NCI-H2029 treated with DMSO at 0.1 percent for 48 hours (cell line): ENCODE measurements at regions not wholly inside any gene's neighbourhood (a gene's known extent, or its start where the extent isn't known, plus 50 kb on each side); places are given as distances from the start of the nearest gene placed in this dataset.
"Not testable (repeated sequence)": the region's sequence is repeated elsewhere in the genome, so short reads cannot be mapped to it uniquely, and the experiment has no call there.

Experiments used
- DNase-seq: peaks from one replicate; lab custom pipeline; 2025; lab: John Stamatoyannopoulos, UW

GRCh38 chr13:48844676-48845075 lies 131.0 kb upstream of the FNDC3A start:
- DNase-seq, result no peak

DNA sequence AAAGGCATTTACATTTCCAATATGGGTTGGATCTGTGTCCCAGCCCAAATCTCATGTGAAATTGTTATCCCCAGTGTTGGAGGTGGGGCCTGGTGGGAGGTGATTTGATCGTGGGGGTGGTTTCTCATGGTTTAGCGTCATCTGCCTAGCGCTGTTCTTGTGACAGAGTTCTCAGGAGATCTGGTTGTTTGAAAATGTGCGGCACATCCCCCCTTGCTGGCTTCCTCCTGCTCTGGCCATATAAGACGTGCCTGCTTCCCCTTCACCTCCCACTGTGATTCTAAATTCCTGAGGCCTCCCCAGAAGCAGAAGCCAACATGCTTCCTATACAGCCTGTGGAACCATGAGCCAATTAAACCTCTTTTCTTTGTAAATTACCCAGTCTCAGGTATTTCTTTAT lies 126.2 kb upstream of the FNDC3A start:
- no peak for DNase-seq

DNA sequence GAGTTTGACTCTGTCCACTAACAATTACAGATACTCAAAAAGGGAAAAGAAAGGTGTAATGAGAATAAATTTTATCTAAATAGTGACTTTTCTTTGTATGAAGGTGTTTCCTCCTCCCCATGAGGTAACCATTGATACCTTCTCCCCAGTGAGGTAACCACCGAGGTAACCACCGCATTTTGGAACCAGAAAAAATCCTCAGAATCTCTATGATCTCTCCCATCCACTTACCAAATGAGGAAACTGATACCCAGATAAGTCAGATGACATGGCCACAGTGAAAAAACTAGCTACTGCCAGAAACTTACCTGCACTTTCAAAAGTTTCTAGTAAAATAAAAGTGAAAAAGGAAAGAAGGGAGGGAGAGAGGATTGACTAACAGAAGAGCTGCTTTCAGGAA lies 124.0 kb upstream of the FNDC3A start:
- no peak for DNase-seq

DNA sequence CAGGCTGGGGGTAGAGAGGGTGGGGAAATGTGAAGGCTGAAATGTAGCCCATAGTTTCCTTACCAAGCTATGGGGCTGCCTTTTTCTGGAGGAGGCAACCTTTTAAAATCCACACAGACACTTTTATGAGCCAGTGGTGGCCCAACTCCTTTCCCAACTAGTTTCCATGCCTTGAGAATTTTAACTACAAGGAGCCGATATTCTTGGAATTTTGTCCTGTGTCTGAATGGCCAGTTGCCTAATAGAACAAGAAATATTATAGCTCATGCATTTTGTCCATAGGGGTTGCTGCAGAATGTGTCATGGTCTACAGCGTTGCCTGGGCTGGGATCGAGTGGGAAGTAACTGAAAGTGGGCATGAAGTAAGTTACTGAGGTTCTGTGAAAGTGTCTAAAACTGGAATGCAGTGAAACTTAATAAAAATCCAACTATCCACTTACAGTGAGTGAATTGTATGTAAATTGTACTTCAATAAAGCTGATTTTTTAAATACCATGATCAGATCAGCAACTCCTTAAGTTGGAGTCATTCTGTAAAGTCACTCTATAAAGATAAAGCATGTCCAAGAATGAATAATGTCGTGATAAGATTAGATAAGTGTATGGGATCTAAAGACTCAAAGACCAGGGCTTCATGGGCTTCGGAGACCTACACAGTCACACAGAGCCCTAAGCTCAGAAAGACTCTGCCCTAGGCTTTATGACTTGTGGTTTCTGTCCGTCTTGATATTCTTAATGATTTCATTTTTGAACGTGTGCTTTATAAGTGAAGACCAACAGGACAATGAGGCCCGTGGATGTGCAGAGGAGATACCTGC lies 122.6 kb upstream of the FNDC3A start:
- DNase-seq, result no peak

GRCh38 chr13:48853728-48854102 lies 122.0 kb upstream of the FNDC3A start:
- no peak for DNase-seq

DNA sequence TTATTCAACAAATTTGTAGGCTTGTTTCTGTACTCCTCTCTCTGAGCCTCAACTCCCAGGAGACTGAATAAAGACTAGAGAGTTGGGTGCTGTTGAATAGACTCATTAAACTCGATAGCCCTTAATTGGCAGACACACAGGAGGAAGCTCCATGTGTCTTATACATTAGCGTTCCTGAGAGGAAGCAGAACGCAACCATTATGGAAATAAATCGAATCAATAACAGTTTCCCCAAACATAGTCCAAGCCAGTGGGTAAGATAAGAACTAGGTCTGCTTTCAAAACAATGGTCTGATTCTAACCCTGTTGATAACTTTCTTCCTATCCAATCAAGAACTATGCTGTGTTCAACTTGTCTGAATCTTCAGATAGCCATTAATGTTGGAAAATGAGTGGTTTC lies 118.1 kb upstream of the FNDC3A start:
- DNase-seq, result no peak

GRCh38 chr13:48858122-48858902 lies 117.4 kb upstream of the FNDC3A start:
- no peak for DNase-seq

DNA sequence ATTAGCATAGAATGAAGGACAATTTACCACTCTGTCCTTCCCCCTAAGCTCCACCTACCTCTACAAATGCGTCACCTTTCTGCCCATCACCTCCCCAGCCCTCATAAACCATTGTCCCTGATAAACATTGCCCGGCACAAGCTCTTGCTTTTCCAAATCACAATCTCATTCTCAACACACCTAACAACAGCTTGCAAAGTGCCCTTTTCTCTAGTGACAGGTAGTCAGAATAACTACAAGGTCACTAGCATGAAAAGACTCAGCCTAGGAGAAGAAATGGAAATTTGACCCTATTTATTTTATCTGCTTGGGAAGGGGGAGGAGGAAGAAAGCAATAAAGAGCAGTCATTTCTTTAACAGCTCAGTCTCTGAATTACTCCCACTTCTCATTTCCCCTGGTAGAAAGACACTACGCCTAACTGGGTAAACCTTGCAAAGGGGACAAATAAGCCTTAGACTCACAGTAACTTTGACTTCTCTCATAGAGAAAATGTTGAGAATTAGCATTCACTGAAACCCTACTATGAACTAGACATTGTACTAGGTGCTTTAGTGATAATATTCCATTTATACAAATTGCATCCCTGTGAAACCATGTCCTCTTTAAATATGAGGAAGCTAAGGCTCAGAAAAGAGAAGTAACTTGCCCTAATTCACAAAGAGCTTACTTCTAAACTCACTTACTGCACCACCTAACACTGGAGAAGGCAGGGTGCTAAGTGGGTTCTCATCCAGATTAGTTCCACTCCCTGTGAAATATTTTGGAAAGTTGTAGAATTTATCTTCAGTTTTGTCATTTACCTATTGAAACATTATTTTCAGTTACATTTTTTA lies 116.2 kb upstream of the FNDC3A start:
- DNase-seq, result no peak

DNA sequence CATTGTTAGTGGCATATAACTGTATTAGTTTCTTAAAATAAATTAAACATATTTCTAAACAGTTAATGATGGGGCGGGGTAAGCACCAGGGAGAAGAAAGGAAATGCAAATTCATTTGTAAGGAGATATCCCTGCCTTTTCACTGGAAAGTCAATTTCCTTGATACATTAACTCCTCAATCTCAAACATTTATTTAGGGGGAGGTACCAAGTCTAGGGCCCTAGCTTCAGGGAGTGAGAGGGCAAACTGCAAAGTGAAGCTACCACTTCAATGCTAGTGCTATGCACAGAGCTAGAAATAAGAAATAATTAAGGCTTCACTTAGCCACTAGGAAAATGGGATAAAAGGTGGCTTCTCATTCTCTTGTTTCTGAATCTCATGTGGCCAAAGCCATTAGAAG lies 115.3 kb upstream of the FNDC3A start:
- no peak for DNase-seq

DNA sequence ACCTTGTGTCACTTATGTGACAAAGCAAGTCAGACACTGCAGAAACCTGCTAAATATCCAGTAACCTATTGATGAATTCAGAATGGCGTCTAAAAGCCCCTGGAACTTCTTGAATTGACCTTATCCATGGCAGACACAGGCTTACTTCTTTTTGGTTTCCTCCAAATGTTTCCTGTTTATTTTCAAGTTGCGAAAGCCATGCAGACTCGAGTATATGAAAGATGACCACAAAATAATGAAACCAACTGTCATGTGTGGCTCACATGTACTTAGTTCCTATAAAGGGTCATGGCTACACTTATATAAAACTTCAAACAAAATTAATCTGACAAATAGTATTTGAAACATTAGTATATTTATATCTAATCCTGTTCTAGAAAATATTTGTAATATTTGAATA lies 113.1 kb upstream of the FNDC3A start:
- no peak for DNase-seq

- DNase-seq, result no peak
These were observed 111.6 kb upstream of the FNDC3A start for GRCh38 chr13:48864100-48864499.

DNA sequence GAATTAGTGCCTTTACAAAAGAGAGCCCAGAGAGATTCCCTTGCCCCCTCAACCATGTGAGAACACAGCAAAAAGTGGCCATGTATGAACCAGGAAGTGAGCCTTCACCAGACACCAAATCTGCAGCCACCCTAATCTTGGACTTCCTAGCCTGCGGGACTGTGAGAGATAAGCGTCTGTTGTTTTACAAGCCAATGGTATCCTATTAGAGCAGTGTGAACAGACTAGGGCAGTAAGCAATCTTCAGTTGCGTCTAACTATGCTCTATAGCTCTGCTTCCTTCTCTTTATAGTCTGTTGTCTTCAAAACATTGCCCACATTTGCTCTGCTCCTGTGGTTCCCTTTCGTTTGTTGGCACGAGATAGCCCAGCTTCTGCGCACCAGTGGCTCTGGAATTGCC lies 109.5 kb upstream of the FNDC3A start:
- no peak for DNase-seq

GRCh38 chr13:48873081-48873480 lies 102.6 kb upstream of the FNDC3A start:
- no peak for DNase-seq

DNA sequence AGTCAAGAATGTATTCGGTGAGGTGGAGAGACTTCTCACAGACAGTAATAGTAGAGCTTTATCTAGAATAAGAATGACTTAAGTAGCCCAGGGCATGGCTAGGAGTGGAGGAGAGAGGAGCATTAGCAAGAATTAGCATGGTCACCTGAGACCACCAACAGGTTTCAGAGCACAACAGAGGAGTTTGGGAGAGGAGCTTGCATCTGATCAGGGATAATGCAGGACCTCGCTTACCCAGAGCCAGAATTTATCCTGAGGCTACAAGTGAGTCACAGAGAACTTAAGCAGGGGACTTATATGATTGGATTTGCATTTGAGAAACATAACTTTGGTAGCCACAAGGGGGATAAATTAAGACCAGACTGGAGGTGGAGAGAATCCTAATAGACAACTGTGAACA lies 102.1 kb upstream of the FNDC3A start:
- DNase-seq, result no peak

GRCh38 chr13:48874165-48874564 lies 101.5 kb upstream of the FNDC3A start:
- DNase-seq, result no peak

DNA sequence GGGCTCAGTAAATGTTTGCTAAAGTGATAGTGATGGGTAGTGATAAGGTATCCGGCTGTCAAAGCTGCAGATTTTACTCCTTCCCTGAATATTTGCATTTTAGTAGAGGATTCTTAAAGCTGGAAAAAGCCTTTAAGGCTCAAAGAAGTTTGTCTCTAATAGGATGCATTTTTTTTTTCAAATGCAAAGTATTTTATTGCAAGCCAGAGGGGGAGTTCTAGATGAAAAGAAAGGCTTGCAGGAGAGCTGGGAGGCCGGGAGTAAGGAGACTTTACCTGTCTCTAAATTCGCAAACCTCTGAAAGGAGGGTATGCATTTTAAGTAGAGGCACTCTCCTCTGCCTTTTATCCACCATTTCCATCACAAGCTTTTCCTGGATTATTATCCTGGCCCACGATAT lies 100.7 kb upstream of the FNDC3A start:
- DNase-seq, result no peak

- DNase-seq, result no peak
These were observed 99.4 kb upstream of the FNDC3A start for GRCh38 chr13:48876289-48876688.

GRCh38 chr13:48879432-48879831 lies 96.3 kb upstream of the FNDC3A start:
- DNase-seq, result no peak

DNA sequence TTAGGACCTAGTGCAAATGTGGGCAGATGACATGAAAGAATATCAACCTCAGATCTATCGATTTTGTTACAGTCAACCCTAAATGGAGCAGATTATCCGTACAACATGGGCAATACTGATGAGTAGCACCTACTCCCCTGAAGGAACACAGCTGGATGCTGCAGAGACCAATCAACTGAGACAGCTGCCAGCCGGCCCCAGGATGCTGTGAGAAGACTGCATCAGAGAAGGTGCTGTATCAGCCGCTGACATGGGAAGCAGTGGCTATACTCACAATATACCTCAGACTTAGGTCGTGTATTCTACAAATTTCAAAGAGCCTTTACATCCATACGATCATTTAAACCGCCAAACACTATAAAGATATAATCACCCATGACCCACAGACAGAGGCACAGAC lies 95.9 kb upstream of the FNDC3A start:
- DNase-seq, result no peak

DNA sequence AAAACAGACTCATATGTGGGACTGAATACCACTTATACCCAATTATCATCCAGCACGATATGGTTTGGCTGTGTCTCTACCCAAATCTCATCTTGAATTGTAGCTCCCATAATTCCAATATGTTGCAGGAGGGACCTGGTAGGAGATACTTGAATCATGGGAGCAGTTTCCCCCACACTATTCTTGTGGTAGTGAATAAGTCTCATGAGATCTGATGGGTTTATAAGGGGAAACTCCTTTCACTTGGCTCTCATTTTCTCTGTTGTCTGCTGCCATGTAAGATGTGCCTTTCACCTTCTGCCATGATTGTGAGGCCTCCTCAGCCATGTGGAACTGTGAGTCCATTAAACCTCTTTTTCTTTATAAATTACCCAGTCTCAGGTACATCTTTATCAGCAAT lies 91.9 kb upstream of the FNDC3A start:
- DNase-seq, result not testable (repeated sequence)

DNA sequence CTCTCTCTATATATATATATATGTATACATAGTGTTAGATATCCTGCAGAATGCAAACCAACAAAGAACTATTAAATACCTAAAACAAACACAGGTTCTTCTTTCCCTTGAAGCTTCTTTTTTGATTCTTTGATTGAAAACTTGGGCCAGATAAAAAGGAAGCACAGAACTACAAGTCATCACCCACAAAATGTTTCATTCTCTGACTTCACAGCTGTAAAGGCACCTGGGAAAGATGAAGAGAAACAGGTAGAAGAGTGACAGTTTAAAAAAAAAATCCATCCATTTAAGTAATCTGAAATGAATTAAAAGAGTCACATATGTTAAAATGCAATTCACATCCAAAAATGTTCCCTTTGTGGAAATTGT lies 90.7 kb upstream of the FNDC3A start:
- no peak for DNase-seq

- DNase-seq, result no peak
These were observed 87.1 kb upstream of the FNDC3A start for GRCh38 chr13:48888613-48889012.

- no peak for DNase-seq
These were observed 85.3 kb upstream of the FNDC3A start for GRCh38 chr13:48890391-48890790.
